ENCODE measurements at regions not wholly inside any gene's neighbourhood (a gene's known extent, or its start where the extent isn't known, plus 50 kb on each side); places are given as distances from the start of the nearest gene placed in this dataset.

DNA sequence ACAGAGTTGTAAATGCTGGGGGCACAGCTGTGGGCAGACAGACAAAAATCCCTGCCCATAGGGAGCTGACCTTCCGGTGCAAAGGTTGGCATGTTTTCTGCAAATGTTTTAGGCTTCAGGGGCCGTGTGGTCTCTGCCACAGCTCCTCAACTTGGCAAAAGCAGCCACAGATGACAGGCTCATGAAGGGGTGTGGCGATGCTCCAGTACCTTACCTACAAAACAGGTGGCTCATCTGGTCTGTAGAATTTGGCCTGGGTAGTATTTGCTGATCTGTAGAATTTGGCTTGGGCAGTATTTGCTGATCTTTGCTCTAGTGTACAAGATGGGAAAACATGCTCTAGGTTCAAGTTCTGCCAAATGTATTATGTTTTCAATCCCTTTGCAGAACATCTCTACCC is 283.9 kb downstream of the GADD45G start:
- no peak for TF ChIP-seq ZNF292 (tag by site-specific recombination; IDR thresholded peaks at IDR 0.05; ENCODE audit: borderline replicate concordance, low read depth)
- TF ChIP-seq ZNF274 (IDR thresholded peaks at IDR 0.05; ENCODE audit: low read length): no peak
- TF ChIP-seq ZNF274 (tag by site-specific recombination; IDR thresholded peaks at IDR 0.05; ENCODE audit: borderline replicate concordance): no peak
- TF ChIP-seq CTCF (tag by site-specific recombination; IDR thresholded peaks at IDR 0.05): no peak
- TF ChIP-seq ZNF362 (tag by site-specific recombination; IDR thresholded peaks at IDR 0.05): no peak
- no peak for TF ChIP-seq ZNF510 (tag by site-specific recombination; IDR thresholded peaks at IDR 0.05; ENCODE audit: insufficient replicate concordance)
- TF ChIP-seq ZNF785 (tag by site-specific recombination; IDR thresholded peaks at IDR 0.05): no peak
